ENCODE measurements at regions not wholly inside any gene's neighbourhood (a gene's known extent, or its start where the extent isn't known, plus 50 kb on each side); places are given as distances from the start of the nearest gene placed in this dataset.

DNA sequence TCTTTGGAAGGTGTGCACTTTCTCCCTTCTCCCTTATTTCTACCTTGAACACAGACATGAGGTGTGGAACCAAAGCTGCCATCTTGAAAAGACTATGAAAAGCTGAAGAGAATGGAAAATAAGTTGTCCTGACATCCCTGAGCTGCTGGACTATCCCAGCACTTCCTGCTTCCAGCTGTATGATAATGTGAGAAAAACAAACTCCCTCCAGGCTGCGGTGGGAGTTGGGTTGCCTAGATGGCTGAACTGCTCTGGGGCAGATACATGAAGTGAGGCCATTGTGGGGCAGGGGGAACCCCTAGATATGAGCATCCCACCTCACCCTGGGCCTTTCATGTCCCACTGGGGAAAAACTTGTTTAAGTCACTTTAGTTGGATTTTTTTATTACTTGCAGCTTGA lies 82.4 kb downstream of the BOD1 start:
- Histone ChIP-seq H3K36me3 (replicated peaks; ENCODE audit: low read depth, low read length) (no peaks in the 10 kb centered on the region), H3K9me3 (ENCODE audit: insufficient read depth, low read length) (no peaks in the 10 kb centered on the region), H3K9ac (ENCODE audit: low read length) (no peak overlapping the region), H3K4me1 (ENCODE audit: low read length) (no peaks in the 10 kb centered on the region), H3K27ac (ENCODE audit: low read length) (no peak overlapping the region), H2AFZ (ENCODE audit: low read depth, low read length) (no peak overlapping the region), H4K20me1 (ENCODE audit: insufficient read depth, low read length) (no peaks in the 10 kb centered on the region), H3K27me3 (ENCODE audit: low read depth, low read length) (peaks cover 38% of the 10 kb centered on the region), H3K4me3 (ENCODE audit: low read length) (no peak overlapping the region), H3K4me2 (ENCODE audit: low read length) (no peak overlapping the region), H3K79me2 (ENCODE audit: low read length) (no peaks in the 10 kb centered on the region)
- TF ChIP-seq, protein P1, sequence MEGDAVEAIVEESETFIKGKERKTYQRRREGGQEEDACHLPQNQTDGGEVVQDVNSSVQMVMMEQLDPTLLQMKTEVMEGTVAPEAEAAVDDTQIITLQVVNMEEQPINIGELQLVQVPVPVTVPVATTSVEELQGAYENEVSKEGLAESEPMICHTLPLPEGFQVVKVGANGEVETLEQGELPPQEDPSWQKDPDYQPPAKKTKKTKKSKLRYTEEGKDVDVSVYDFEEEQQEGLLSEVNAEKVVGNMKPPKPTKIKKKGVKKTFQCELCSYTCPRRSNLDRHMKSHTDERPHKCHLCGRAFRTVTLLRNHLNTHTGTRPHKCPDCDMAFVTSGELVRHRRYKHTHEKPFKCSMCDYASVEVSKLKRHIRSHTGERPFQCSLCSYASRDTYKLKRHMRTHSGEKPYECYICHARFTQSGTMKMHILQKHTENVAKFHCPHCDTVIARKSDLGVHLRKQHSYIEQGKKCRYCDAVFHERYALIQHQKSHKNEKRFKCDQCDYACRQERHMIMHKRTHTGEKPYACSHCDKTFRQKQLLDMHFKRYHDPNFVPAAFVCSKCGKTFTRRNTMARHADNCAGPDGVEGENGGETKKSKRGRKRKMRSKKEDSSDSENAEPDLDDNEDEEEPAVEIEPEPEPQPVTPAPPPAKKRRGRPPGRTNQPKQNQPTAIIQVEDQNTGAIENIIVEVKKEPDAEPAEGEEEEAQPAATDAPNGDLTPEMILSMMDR (IDR thresholded peaks at IDR 0.05; ENCODE audit: low read depth, low read length) = no peak
- TF ChIP-seq EZH2phosphoT487 (IDR thresholded peaks at IDR 0.05; ENCODE audit: low read depth) = no peak

DNA sequence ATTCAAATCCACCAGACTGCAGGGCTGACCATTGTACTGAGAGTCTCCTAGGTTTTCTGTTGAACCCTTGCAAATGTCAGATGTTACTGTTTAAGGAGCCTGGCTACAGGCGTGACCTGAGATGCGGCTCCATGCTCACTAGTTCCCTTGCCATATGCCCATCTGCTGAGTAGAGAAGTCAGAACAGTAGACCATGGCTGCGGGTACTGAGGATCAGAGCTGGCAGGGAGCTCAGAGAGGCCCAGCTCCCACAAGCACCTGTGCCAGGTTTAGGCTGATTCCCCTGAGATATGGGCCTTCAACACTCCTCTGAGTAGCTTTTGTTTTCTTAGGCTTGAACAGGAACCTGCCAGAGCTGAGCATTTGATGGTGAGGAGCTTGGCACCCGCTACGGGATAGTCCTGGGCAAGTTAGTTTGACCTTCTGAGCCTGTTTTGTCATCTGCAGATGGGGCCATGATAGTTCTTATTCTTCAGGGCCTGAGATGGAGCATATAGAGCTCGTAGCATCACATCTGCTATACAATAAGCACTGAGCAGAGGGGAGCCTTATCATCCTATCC lies 83.7 kb downstream of the BOD1 start:
- no peak overlapping the region for H2AFZ ChIP-seq (ENCODE audit: low read depth, low read length)

DNA sequence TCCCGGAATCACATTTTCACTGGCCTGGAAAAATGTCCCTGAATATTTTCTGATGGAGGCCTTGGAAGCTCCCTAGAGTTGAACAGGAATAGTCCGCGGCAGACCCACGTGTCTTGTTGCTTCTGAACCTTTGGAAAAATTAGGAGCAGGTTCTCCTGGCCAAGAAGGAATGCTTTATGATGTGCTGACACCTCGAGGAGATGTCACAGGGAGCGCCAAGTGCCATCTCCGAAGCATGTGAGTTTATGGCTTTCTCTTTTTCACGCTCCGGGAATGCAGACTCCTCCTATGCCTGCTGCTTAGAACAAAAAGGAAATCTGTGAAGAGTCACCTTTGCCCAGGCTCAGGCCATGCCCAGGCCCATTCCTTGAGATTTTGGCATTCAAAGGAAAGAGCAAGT lies 84.6 kb downstream of the BOD1 start:
- no peak overlapping the region for H3K9ac ChIP-seq (ENCODE audit: low read length)
- H3K4me1 ChIP-seq (ENCODE audit: low read length) = no peaks in the 10 kb centered on the region
- H3K9me3 ChIP-seq (ENCODE audit: insufficient read depth, low read length) = no peaks in the 10 kb centered on the region
- H3K36me3 ChIP-seq (replicated peaks; ENCODE audit: low read depth, low read length) = no peaks in the 10 kb centered on the region
- peaks cover 42% of the 10 kb centered on the region for H3K27me3 ChIP-seq (ENCODE audit: low read depth, low read length)
- no peak overlapping the region for H2AFZ ChIP-seq (ENCODE audit: low read depth, low read length)
- no peak overlapping the region for H3K4me2 ChIP-seq (ENCODE audit: low read length)
- H3K79me2 ChIP-seq (ENCODE audit: low read length) = no peaks in the 10 kb centered on the region
- no peak for TF ChIP-seq EZH2phosphoT487 (IDR thresholded peaks at IDR 0.05; ENCODE audit: low read depth)
- TF ChIP-seq, protein P1 (IDR thresholded peaks at IDR 0.05; ENCODE audit: low read depth, low read length) = no peak
- H3K27ac ChIP-seq (ENCODE audit: low read length) = no peak overlapping the region
- H3K4me3 ChIP-seq (ENCODE audit: low read length) = no peak overlapping the region
- no peaks in the 10 kb centered on the region for H4K20me1 ChIP-seq (ENCODE audit: insufficient read depth, low read length)

More for the DNA sequence above, 83.7 kb downstream of the BOD1 start:
- Histone ChIP-seq H3K4me1 (ENCODE audit: low read length) (no peaks in the 10 kb centered on the region), H3K27me3 (ENCODE audit: low read depth, low read length) (peaks cover 36% of the 10 kb centered on the region), H3K4me3 (ENCODE audit: low read length) (no peak overlapping the region), H3K36me3 (replicated peaks; ENCODE audit: low read depth, low read length) (no peaks in the 10 kb centered on the region), H4K20me1 (ENCODE audit: insufficient read depth, low read length) (no peaks in the 10 kb centered on the region), H3K4me2 (ENCODE audit: low read length) (no peak overlapping the region), H3K9ac (ENCODE audit: low read length) (no peak overlapping the region), H3K79me2 (ENCODE audit: low read length) (no peaks in the 10 kb centered on the region), H3K27ac (ENCODE audit: low read length) (no peak overlapping the region), H3K9me3 (ENCODE audit: insufficient read depth, low read length) (no peaks in the 10 kb centered on the region)
- TF ChIP-seq, protein P1 (IDR thresholded peaks at IDR 0.05; ENCODE audit: low read depth, low read length) = no peak
- TF ChIP-seq EZH2phosphoT487 (IDR thresholded peaks at IDR 0.05; ENCODE audit: low read depth) = no peak

DNA sequence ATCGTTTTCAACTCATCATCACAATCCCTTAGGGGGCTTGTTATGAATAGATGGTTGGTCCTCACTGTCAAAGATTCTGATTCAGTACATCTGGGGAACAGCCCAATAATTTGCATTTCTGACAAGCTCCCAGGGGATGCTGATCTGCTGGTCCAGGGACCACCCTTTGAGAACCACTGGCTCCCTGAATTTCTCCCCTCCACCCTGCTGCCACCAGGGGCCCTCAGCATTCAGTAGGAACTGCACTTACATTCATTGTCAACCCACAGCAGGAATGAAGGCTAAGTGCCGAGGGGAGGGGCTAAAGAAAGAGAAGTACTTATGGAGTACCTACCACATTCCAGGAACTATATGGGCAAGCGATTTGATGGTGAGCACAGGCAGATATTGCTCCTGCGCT lies 85.9 kb downstream of the BOD1 start:
- Histone ChIP-seq H3K4me1 (ENCODE audit: low read length) (no peaks in the 10 kb centered on the region), H3K27me3 (ENCODE audit: low read depth, low read length) (peaks cover 45% of the 10 kb centered on the region), H3K79me2 (ENCODE audit: low read length) (no peaks in the 10 kb centered on the region), H3K4me3 (ENCODE audit: low read length) (no peak overlapping the region), H3K27ac (ENCODE audit: low read length) (no peak overlapping the region), H3K9ac (ENCODE audit: low read length) (no peak overlapping the region), H3K9me3 (ENCODE audit: insufficient read depth, low read length) (no peaks in the 10 kb centered on the region), H3K4me2 (ENCODE audit: low read length) (no peak overlapping the region), H2AFZ (ENCODE audit: low read depth, low read length) (no peak overlapping the region), H3K36me3 (replicated peaks; ENCODE audit: low read depth, low read length) (no peaks in the 10 kb centered on the region), H4K20me1 (ENCODE audit: insufficient read depth, low read length) (no peaks in the 10 kb centered on the region)
- TF ChIP-seq EZH2phosphoT487 (IDR thresholded peaks at IDR 0.05; ENCODE audit: low read depth) = no peak
- TF ChIP-seq, protein P1 (IDR thresholded peaks at IDR 0.05; ENCODE audit: low read depth, low read length) = no peak
